ENCODE measurements at regions not wholly inside any gene's neighbourhood (a gene's known extent, or its start where the extent isn't known, plus 50 kb on each side); places are given as distances from the start of the nearest gene placed in this dataset.

- Histone ChIP-seq H4K20me1 (ENCODE audit: insufficient read depth, low read length) (no peaks in the 10 kb centered on the region), H3K9ac (ENCODE audit: low read depth, low read length) (no peak overlapping the region), H3K9me3 (ENCODE audit: control insufficient read depth, insufficient read depth, low read length) (peaks cover 73% of the 10 kb centered on the region), H2AK5ac (ENCODE audit: low read depth, low read length) (no peak overlapping the region), H3K56ac (ENCODE audit: extremely low read depth, insufficient read depth, low read length) (no peak overlapping the region), H3K14ac (replicated peaks; ENCODE audit: low read depth, low read length) (no peak overlapping the region), H3K79me1 (ENCODE audit: low read depth in 1 of 2, low read length in 2 of 2) (no peaks in the 10 kb centered on the region), H2AK9ac (replicated peaks; ENCODE audit: low read depth, low read length, poor library complexity) (no peak overlapping the region), H3K9me1 (ENCODE audit: insufficient read depth, low read length) (no peaks in the 10 kb centered on the region), H3K4me2 (ENCODE audit: low read depth, low read length) (no peak overlapping the region), H2BK120ac (ENCODE audit: low read depth, low read length) (no peak overlapping the region), H2BK20ac (ENCODE audit: low read depth, low read length) (no peak overlapping the region), H3K23ac (ENCODE audit: low read depth, low read length) (no peak overlapping the region), H3K27ac (ENCODE audit: insufficient read depth, low read length) (no peak overlapping the region), H3K27me3 (ENCODE audit: control insufficient read depth, insufficient read depth, low read length) (no peaks in the 10 kb centered on the region), H4K91ac (ENCODE audit: insufficient read depth, low read depth, low read length) (no peak overlapping the region), H4K8ac (ENCODE audit: low read depth in 2 of 2, low read length in 2 of 2) (no peak overlapping the region), H2AFZ (replicated peaks; ENCODE audit: low read length, poor library complexity) (no peak overlapping the region), H3K36me3 (ENCODE audit: control insufficient read depth, insufficient read depth, low read length) (no peaks in the 10 kb centered on the region), H3K4me3 (ENCODE audit: insufficient read depth, low read depth, low read length) (no peak overlapping the region), H2BK5ac (ENCODE audit: low read depth, low read length, poor library complexity, severe bottlenecking) (no peak overlapping the region), H3K4ac (ENCODE audit: low read depth, low read length) (no peak overlapping the region), H4K5ac (ENCODE audit: low read depth, low read length) (no peak overlapping the region), H2BK15ac (ENCODE audit: low read depth, low read length) (no peak overlapping the region), H3K18ac (ENCODE audit: low read depth, low read length) (no peak overlapping the region), H3K4me1 (ENCODE audit: control insufficient read depth, insufficient read depth, low read length) (no peaks in the 10 kb centered on the region)
- POLR2A ChIA-PET (ENCODE audit: unreplicated experiment): no interaction called here
- in situ Hi-C loops (cut with MboI; ENCODE audit: low sequenced_read_pairs) (no loop called here), dilution Hi-C loops (cut with HindIII; ENCODE audit: low sequenced_read_pairs, unreplicated experiment) (no loop called here), intact Hi-C loops (cut with micrococcal nuclease) (no loop called here)
- TF ChIP-seq MAFK (IDR thresholded peaks at IDR 0.05; ENCODE audit: low read depth, low read length) (no peak), MXI1 (IDR thresholded peaks at IDR 0.05; ENCODE audit: borderline replicate concordance, low read depth, low read length) (no peak), POLR2A (IDR thresholded peaks at IDR 0.05; ENCODE audit: low read depth, low read length) (no peak), FOS (IDR thresholded peaks at IDR 0.05; ENCODE audit: low read depth, low read length) (no peak), NFE2L2 (IDR thresholded peaks at IDR 0.05; ENCODE audit: low read depth, low read length) (no peak), CHD1 (IDR thresholded peaks at IDR 0.05; ENCODE audit: low read depth, low read length) (no peak), SMC3 (IDR thresholded peaks at IDR 0.05; ENCODE audit: low read depth, low read length) (no peak), BHLHE40 (IDR thresholded peaks at IDR 0.05; ENCODE audit: low read depth, low read length) (no peak), USF2 (IDR thresholded peaks at IDR 0.05; ENCODE audit: low read depth, low read length) (no peak), MAZ (IDR thresholded peaks at IDR 0.05; ENCODE audit: borderline replicate concordance, low read depth, low read length) (no peak), RAD21 (IDR thresholded peaks at IDR 0.05; ENCODE audit: low read length) (no peak), RCOR1 (IDR thresholded peaks at IDR 0.05; ENCODE audit: insufficient replicate concordance, low read length) (no peak), RFX5 (IDR thresholded peaks at IDR 0.05; ENCODE audit: low read depth, low read length) (no peak), CEBPB (IDR thresholded peaks at IDR 0.05; ENCODE audit: low read depth, low read length) (no peak)
- TF ChIP-seq, protein P1, sequence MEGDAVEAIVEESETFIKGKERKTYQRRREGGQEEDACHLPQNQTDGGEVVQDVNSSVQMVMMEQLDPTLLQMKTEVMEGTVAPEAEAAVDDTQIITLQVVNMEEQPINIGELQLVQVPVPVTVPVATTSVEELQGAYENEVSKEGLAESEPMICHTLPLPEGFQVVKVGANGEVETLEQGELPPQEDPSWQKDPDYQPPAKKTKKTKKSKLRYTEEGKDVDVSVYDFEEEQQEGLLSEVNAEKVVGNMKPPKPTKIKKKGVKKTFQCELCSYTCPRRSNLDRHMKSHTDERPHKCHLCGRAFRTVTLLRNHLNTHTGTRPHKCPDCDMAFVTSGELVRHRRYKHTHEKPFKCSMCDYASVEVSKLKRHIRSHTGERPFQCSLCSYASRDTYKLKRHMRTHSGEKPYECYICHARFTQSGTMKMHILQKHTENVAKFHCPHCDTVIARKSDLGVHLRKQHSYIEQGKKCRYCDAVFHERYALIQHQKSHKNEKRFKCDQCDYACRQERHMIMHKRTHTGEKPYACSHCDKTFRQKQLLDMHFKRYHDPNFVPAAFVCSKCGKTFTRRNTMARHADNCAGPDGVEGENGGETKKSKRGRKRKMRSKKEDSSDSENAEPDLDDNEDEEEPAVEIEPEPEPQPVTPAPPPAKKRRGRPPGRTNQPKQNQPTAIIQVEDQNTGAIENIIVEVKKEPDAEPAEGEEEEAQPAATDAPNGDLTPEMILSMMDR (conservative IDR thresholded peaks at IDR 0.05; ENCODE audit: low read depth, low read length): no peak
- TF ChIP-seq, protein P2, sequence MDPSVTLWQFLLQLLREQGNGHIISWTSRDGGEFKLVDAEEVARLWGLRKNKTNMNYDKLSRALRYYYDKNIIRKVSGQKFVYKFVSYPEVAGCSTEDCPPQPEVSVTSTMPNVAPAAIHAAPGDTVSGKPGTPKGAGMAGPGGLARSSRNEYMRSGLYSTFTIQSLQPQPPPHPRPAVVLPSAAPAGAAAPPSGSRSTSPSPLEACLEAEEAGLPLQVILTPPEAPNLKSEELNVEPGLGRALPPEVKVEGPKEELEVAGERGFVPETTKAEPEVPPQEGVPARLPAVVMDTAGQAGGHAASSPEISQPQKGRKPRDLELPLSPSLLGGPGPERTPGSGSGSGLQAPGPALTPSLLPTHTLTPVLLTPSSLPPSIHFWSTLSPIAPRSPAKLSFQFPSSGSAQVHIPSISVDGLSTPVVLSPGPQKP (IDR thresholded peaks at IDR 0.05; ENCODE audit: borderline replicate concordance, low read depth, low read length): no peak
- ATAC-seq (ENCODE audit: low read depth): no peak
- 17% methylated on average over 3 of the region's 10 CpGs; no CpG with 5 or more reads in 1 of the 2 experiments for WGBS, 2 experiments (ENCODE audit: extremely low coverage in 2 of 2, insufficient read length in 1 of 2)
- no TSS peak for BruUV-seq (replicated peaks)
- no peak for DNase-seq
- CTCF ChIA-PET: no interaction called here
Observed at GRCh38 chr1:2867861-2868260, 66.4 kb upstream of the TTC34 start.

Measured in IMR-90 (cell line).